PC-3 (cell line): ENCODE measurements at regions not wholly inside any gene's neighbourhood (a gene's known extent, or its start where the extent isn't known, plus 50 kb on each side); places are given as distances from the start of the nearest gene placed in this dataset.

Experiments used
- ATAC-seq: fragments of 200-7000 bp; cut with Tn5 transposase; 2 replicates; pipeline ENCODE4 v1.9.1; 2020; ENCODE audit warnings: mild to moderate bottlenecking, moderate library complexity
- BruUV-seq: library from RNA; stranded (reverse); fragments of 400-500 nt; replicated peaks from 2 replicates; lab custom pipeline; 2021; lab: Mats Ljungman, UMichigan
- CTCF ChIA-PET: fragments of 300-600 bp; sonication (Branson Sonifier 250); formaldehyde crosslinking; loops from one replicate; lab custom pipeline; 2022; ENCODE audit warnings: antibody characterized with exemption; lab: Charles Lee
- POLR2A ChIA-PET: fragments of 300-600 bp; sonication (Branson Sonifier 250); formaldehyde crosslinking; loops from one replicate; lab custom pipeline; 2022; ENCODE audit warnings: antibody characterized with exemption; ENCODE audit not compliant: unreplicated experiment; lab: Charles Lee
- DNase-seq: peaks from one replicate; pipeline ENCODE4 v3.0.0-alpha.2; 2015
- H2AFZ ChIP-seq: fragments of 300-600 bp; sonication (generic); 2 replicates; pipeline ENCODE4 v1.6.0; 2016; ENCODE audit warnings: antibody characterized with exemption, low read length
- H3F3A ChIP-seq: fragments of 300-600 bp; sonication (generic); one replicate; pipeline ENCODE4 v1.6.0; 2017; ENCODE audit warnings: antibody characterized with exemption, low read length, control low read depth, mild to moderate bottlenecking; ENCODE audit not compliant: unreplicated experiment
- H3K27ac ChIP-seq: fragments of 300-600 bp; sonication (generic); 2 replicates; pipeline ENCODE4 v1.5.1; 2016; ENCODE audit warnings: mild to moderate bottlenecking, low read length
- H3K27me3 ChIP-seq: fragments of 300-600 bp; sonication (generic); 2 replicates; pipeline ENCODE4 v1.6.1; 2016; ENCODE audit warnings: low read length, mixed read lengths
- H3K36me3 ChIP-seq: fragments of 300-600 bp; sonication (generic); 2 replicates; pipeline ENCODE4 v1.6.1; 2016; ENCODE audit warnings: low read depth, mixed run types, low read length, mixed read lengths
- H3K4me1 ChIP-seq: fragments of 300-600 bp; sonication (generic); 2 replicates; pipeline ENCODE4 v1.5.1; 2016; ENCODE audit warnings: low read length; ENCODE audit not compliant: insufficient read depth
- H3K4me2 ChIP-seq: fragments of 300-600 bp; sonication (generic); 2 replicates; pipeline ENCODE4 v1.6.0; 2016; ENCODE audit warnings: low read length
- H3K4me3 ChIP-seq: fragments of 300-600 bp; sonication (generic); 2 replicates; pipeline ENCODE4 v1.5.1; 2016; ENCODE audit warnings: mild to moderate bottlenecking, low read length, mixed read lengths
- H3K79me2 ChIP-seq: fragments of 300-600 bp; sonication (generic); 2 replicates; pipeline ENCODE4 v1.6.1; 2017; ENCODE audit warnings: low read length, mixed read lengths
- H3K9ac ChIP-seq: fragments of 300-600 bp; sonication (generic); 2 replicates; pipeline ENCODE4 v1.6.0; 2016; ENCODE audit warnings: mild to moderate bottlenecking, low read length
- H3K9me2 ChIP-seq: fragments of 300-600 bp; sonication (generic); replicated peaks from 2 replicates; pipeline ENCODE4 v1.6.1; 2016; ENCODE audit warnings: mixed run types, low read length, mixed read lengths
- H3K9me3 ChIP-seq: fragments of 300-600 bp; sonication (generic); 2 replicates; pipeline ENCODE4 v1.6.1; 2016; ENCODE audit warnings: low read length, mixed read lengths
- H4K20me1 ChIP-seq: fragments of 300-600 bp; sonication (generic); 2 replicates; pipeline ENCODE4 v1.6.1; 2016; ENCODE audit warnings: low read length, mixed read lengths
- EZH2 ChIP-seq: fragments of 300-600 bp; sonication (generic); IDR thresholded peaks from one replicate; pipeline ENCODE4 v1.6.1; 2017; ENCODE audit warnings: antibody characterized with exemption, mild to moderate bottlenecking, low read length; ENCODE audit not compliant: unreplicated experiment
- EZH2phosphoT487 ChIP-seq: fragments of 300-600 bp; sonication (generic); IDR thresholded peaks from 2 replicates; pipeline ENCODE4 v1.6.1; 2018; ENCODE audit warnings: mild to moderate bottlenecking, antibody characterized with exemption, low read length, borderline replicate concordance
- intact Hi-C: fragments of 100-400 bp; cut with micrococcal nuclease; formaldehyde crosslinking; loops from 2 replicates; pipeline ENCODE4 v1.9.0; 2023
- TF ChIP-seq, protein P1 (sequence below): fragments of 300-600 bp; sonication (generic); conservative IDR thresholded peaks from 2 replicates; pipeline ENCODE4 v1.5.1; 2017; ENCODE audit warnings: antibody characterized with exemption, low read depth, mild to moderate bottlenecking, low read length

DNA sequence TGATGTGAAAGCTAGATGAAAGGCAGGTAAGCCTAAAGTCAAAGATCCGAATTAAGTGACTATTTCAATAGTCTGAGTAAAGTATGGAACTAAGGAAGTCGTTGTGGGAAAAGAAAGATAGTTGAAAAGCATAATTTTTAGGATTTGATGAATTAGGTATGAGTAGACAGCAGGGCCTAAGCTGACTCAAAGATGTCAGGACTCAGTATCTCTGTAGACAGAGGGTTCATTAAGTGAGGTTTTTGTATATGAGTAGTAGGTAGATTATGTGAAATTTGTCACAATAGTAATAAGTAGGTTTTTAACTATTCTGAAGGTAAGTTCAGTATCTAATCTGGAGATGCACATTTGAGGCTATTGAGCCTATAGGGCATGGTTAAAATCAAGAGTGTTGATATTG lies 196.4 kb downstream of the RASSF9 start:
- peak; percentile 55 for DNase-seq
- POLR2A ChIA-PET: interaction anchor here (0.6 kb wide), 1 partner anchor 216 kb away, joined by 3 read pairs; no protein-coding TSS in a partner anchor
- CTCF ChIA-PET: interaction anchor here (0.6 kb wide), 1 partner anchor 205 kb away, joined by 3 read pairs; no protein-coding TSS in a partner anchor
- Histone ChIP-seq H4K20me1 (no peaks in the 10 kb centered on the region), H3K36me3 (no peaks in the 10 kb centered on the region), H3K9ac (no peak overlapping the region), H3K9me3 (no peaks in the 10 kb centered on the region), H2AFZ (peak overlapping the region; percentile 64), H3K4me1 (peaks cover 32% of the 10 kb centered on the region), H3K79me2 (no peaks in the 10 kb centered on the region), H3K27me3 (no peaks in the 10 kb centered on the region), H3K9me2 (no peaks in the 10 kb centered on the region), H3K27ac (peak overlapping the region; percentile 45), H3K4me3 (no peak overlapping the region), H3F3A (no peaks in the 10 kb centered on the region), H3K4me2 (0 out of 2 replicates have a peak overlapping the region, but pooled peaks have one; percentile 16)
- peak; percentile 40 for ATAC-seq
- TF ChIP-seq EZH2 (no peak), EZH2phosphoT487 (no peak)
- TF ChIP-seq, protein P1, sequence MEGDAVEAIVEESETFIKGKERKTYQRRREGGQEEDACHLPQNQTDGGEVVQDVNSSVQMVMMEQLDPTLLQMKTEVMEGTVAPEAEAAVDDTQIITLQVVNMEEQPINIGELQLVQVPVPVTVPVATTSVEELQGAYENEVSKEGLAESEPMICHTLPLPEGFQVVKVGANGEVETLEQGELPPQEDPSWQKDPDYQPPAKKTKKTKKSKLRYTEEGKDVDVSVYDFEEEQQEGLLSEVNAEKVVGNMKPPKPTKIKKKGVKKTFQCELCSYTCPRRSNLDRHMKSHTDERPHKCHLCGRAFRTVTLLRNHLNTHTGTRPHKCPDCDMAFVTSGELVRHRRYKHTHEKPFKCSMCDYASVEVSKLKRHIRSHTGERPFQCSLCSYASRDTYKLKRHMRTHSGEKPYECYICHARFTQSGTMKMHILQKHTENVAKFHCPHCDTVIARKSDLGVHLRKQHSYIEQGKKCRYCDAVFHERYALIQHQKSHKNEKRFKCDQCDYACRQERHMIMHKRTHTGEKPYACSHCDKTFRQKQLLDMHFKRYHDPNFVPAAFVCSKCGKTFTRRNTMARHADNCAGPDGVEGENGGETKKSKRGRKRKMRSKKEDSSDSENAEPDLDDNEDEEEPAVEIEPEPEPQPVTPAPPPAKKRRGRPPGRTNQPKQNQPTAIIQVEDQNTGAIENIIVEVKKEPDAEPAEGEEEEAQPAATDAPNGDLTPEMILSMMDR: no peak
- intact Hi-C loops: no loop called here
- BruUV-seq: no TSS peak

DNA sequence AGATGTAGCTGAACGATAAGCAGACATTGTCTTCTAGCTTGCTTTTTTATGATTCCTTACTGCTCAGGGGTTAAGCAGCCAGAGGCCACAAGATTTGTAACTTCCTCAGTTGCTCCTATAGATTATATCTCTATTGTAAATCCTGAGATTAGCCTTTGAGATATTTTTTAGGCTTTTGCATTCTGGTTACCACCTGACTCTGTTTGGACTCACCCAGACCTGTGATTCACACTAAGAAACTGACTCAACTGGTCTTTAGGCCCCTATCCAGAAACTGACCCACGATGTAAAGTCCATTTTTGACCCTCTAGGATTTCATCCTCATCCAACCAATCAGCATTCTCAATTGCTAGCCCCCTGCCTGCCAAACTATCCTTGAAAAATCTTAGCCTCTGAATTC lies 194.4 kb downstream of the RASSF9 start:
- TF ChIP-seq, protein P1: no peak
- Histone ChIP-seq H3K9me2 (no peaks in the 10 kb centered on the region), H3K4me3 (0 out of 2 replicates have a peak overlapping the region, but pooled peaks have one; percentile 21), H3K4me1 (peaks cover 32% of the 10 kb centered on the region), H3K79me2 (no peaks in the 10 kb centered on the region), H3K9me3 (no peaks in the 10 kb centered on the region), H3K9ac (no peak overlapping the region), H3K36me3 (no peaks in the 10 kb centered on the region), H3F3A (no peaks in the 10 kb centered on the region), H4K20me1 (no peaks in the 10 kb centered on the region), H3K27me3 (no peaks in the 10 kb centered on the region), H3K4me2 (peak overlapping the region; percentile 56), H3K27ac (peak overlapping the region; percentile 27; the same call in 1 of the 2 replicates), H2AFZ (peak overlapping the region; percentile 25)
- intact Hi-C loops: no loop called here
- ATAC-seq (peak; percentile 18; the same call in 1 of the 2 replicates), DNase-seq (peak; percentile 59)
- POLR2A ChIA-PET: interaction anchor here (0.7 kb wide), 1 partner anchor 101 kb away, joined by 5 read pairs; no protein-coding TSS in a partner anchor
- BruUV-seq: no TSS peak
- CTCF ChIA-PET: no interaction called here

DNA sequence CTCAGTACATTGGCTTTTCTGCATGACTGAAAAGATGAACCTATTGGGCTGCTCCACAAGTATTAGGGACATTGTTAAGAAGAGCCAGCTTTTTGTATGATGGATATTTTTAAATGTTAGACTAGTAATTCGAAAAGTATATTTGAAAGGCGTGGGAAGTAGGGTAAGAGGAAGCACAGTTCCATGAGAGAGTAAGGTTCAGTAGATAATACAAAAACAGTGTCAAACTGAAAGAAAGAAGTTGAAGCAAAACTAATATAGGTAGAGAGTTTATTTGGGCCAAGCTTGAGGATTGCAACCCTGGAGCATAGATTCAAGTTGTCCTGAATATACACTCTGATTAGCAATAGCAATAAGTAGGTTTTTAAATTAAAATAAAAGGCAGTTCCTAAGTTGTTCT lies 193.9 kb downstream of the RASSF9 start:
- H3K4me3 ChIP-seq: no peak overlapping the region
- H3F3A ChIP-seq: no peaks in the 10 kb centered on the region
- POLR2A ChIA-PET: no interaction called here
- DNase-seq: no peak
- H3K36me3 ChIP-seq: no peaks in the 10 kb centered on the region
- intact Hi-C loops: no loop called here
- TF ChIP-seq, protein P1: no peak
- no peak for TF ChIP-seq EZH2
- TF ChIP-seq EZH2phosphoT487: no peak
- no peaks in the 10 kb centered on the region for H3K9me3 ChIP-seq
- H3K9ac ChIP-seq: no peak overlapping the region
- H3K4me1 ChIP-seq: peaks cover 32% of the 10 kb centered on the region
- H4K20me1 ChIP-seq: no peaks in the 10 kb centered on the region
- peak overlapping the region; percentile 25; the same call in 1 of the 2 replicates for H2AFZ ChIP-seq
- CTCF ChIA-PET: no interaction called here
- H3K4me2 ChIP-seq: peak overlapping the region; percentile 56
- no peaks in the 10 kb centered on the region for H3K79me2 ChIP-seq
- ATAC-seq: no peak
- no peaks in the 10 kb centered on the region for H3K27me3 ChIP-seq
- H3K27ac ChIP-seq: no peak overlapping the region
- H3K9me2 ChIP-seq: no peaks in the 10 kb centered on the region
- no TSS peak for BruUV-seq
